Lung (tissue), 11 donors: ENCODE measurements at regions not wholly inside any gene's neighbourhood (a gene's known extent, or its start where the extent isn't known, plus 50 kb on each side); places are given as distances from the start of the nearest gene placed in this dataset.

Source experiments
- ATAC-seq: fragments of 200-7000 bp; cut with Tn5 transposase; one replicate; pipeline ENCODE4 v1.9.1; 2020; ENCODE audit warnings: moderate number of reproducible peaks; ENCODE audit not compliant: insufficient read depth, low FRiP score
- DNase-seq, 3 donors: peaks; one replicate each; pipeline ENCODE4 v3.0.0-alpha.2; 2013 to 2017
- H3K27ac ChIP-seq, 2 donors: one replicate each; pipeline ENCODE4 v1.5.1; 2013; ENCODE audit warnings: mild to moderate bottlenecking in 2 of 2, moderate library complexity in 2 of 2, control low read depth in 1 of 2, inconsistent platforms in 1 of 2, low read depth in 1 of 2, low read length in 1 of 2
- H3K27me3 ChIP-seq, 3 donors: one replicate each; pipeline ENCODE4 v1.5.1; 2013; ENCODE audit warnings: low read length in 2 of 3; ENCODE audit not compliant: control insufficient read depth in 3 of 3, insufficient read depth in 3 of 3
- H3K36me3 ChIP-seq, 4 donors: one replicate each; pipeline ENCODE4 v1.5.1; 2013; ENCODE audit warnings: low read length in 4 of 4, mild to moderate bottlenecking in 1 of 4, moderate library complexity in 1 of 4; ENCODE audit not compliant: control insufficient read depth in 4 of 4, insufficient read depth in 4 of 4
- H3K4me1 ChIP-seq, 5 donors: one replicate each; pipeline ENCODE4 v1.5.1; 2013; ENCODE audit warnings: low read length in 5 of 5, mild to moderate bottlenecking in 2 of 5, moderate library complexity in 1 of 5; ENCODE audit not compliant: control insufficient read depth in 5 of 5, insufficient read depth in 5 of 5
- H3K4me3 ChIP-seq: one replicate; pipeline ENCODE4 v1.5.1; 2013; ENCODE audit warnings: mild to moderate bottlenecking, control low read depth, moderate library complexity
- H3K9ac ChIP-seq, 2 donors: one replicate each; pipeline ENCODE4 v1.5.1; 2013; ENCODE audit warnings: low read length in 2 of 2, control low read depth in 1 of 2; ENCODE audit not compliant: insufficient read depth in 1 of 2
- H3K9me3 ChIP-seq, 4 donors: one replicate each; pipeline ENCODE4 v1.5.1; 2013; ENCODE audit warnings: low read length in 3 of 4, mild to moderate bottlenecking in 1 of 4, moderate library complexity in 1 of 4; ENCODE audit not compliant: control insufficient read depth in 4 of 4, insufficient read depth in 3 of 4
- CTCF ChIP-seq: IDR thresholded peaks from 2 replicates; pipeline ENCODE4 v1.5.1; 2012; ENCODE audit warnings: mild to moderate bottlenecking; ENCODE audit errors: control extremely low read depth, extremely low read depth
- WGBS, 2 donors: extraction: QIAGEN DNeasy Blood & Tissue Kit; methylation state at CpG; one replicate each; pipeline ENCODE4 v1.1.7; 2013; 5-methylcytosine and 5-hydroxymethylcytosine counted together
- donor health status: control.
- donor health status: control.
- donor health status: Bipolar disorder and iron deficiency.
- donor health status: healthy.
- donor health status: DM: yes; HTN: yes; CAD: no.

GRCh38 chr4:149870008-149870407 is 54.4 kb upstream of the IQCM start:
- DNase-seq (no peak), ATAC-seq (no peak)
- Histone ChIP-seq H3K4me3 (no peak overlapping the region), H3K27ac (no peak overlapping the region), H3K4me1 (no peaks in the 10 kb centered on the region), H3K9ac (no peak overlapping the region), H3K9me3 (no peaks in the 10 kb centered on the region), H3K36me3 (no peaks in the 10 kb centered on the region), H3K27me3 (no peaks in the 10 kb centered on the region)
- no peak for TF ChIP-seq CTCF
- 83 to 92% methylated on average over 2 of the region's 2 CpGs for WGBS, 2 donors

- Histone ChIP-seq H3K9ac (no peak overlapping the region), H3K27ac (no peak overlapping the region), H3K4me1 (no peaks in the 10 kb centered on the region), H3K9me3 (no peaks in the 10 kb centered on the region), H3K4me3 (no peak overlapping the region), H3K27me3 (no peaks in the 10 kb centered on the region), H3K36me3 (no peaks in the 10 kb centered on the region)
- ATAC-seq, result no peak
- TF ChIP-seq CTCF, result no peak
- 90 to 91% methylated on average over 1 of the region's 1 CpG for WGBS, 2 donors
- no peak for DNase-seq
Measured at GRCh38 chr4:149881744-149882143, 66.1 kb upstream of the IQCM start.

- DNase-seq (no peak), ATAC-seq (no peak)
- H3K27ac ChIP-seq, result no peak overlapping the region
- H3K9me3 ChIP-seq, result no peaks in the 10 kb centered on the region
- H3K9ac ChIP-seq, result no peak overlapping the region
- H3K27me3 ChIP-seq, result no peaks in the 10 kb centered on the region
- H3K36me3 ChIP-seq, result no peaks in the 10 kb centered on the region
- no peaks in the 10 kb centered on the region for H3K4me1 ChIP-seq
- WGBS, 2 donors, result 80 to 85% methylated on average over 1 of the region's 1 CpG
- no peak for TF ChIP-seq CTCF
- H3K4me3 ChIP-seq, result no peak overlapping the region
Measured at GRCh38 chr4:149882251-149882650, 66.6 kb upstream of the IQCM start.

- Histone ChIP-seq H3K36me3 (no peaks in the 10 kb centered on the region), H3K9me3 (no peaks in the 10 kb centered on the region), H3K27ac (no peak overlapping the region), H3K9ac (no peak overlapping the region), H3K4me3 (no peak overlapping the region), H3K4me1 (no peaks in the 10 kb centered on the region), H3K27me3 (no peaks in the 10 kb centered on the region)
- TF ChIP-seq CTCF, result no peak
- WGBS, 2 donors, result 64 to 78% methylated on average over 6 of the region's 6 CpGs
- no peak for ATAC-seq
- no peak for DNase-seq
Measured at GRCh38 chr4:149884046-149884445, 68.4 kb upstream of the IQCM start.
